WTC11 (cell line): ENCODE measurements at regions not wholly inside any gene's neighbourhood (a gene's known extent, or its start where the extent isn't known, plus 50 kb on each side); places are given as distances from the start of the nearest gene placed in this dataset.
A peak's percentile ranks its signal among the peaks of the same experiment; 100 is the strongest.

Experiments used
- ATAC-seq: fragments of 200-7000 bp; cut with Tn5 transposase; 2 replicates; pipeline ENCODE4 v1.10.0; 2021; ENCODE audit warnings: mild to moderate bottlenecking, moderate library complexity
- CTCF ChIA-PET: fragments of 300-600 bp; sonication (Branson Sonifier 250); formaldehyde crosslinking; loops from one replicate; lab custom pipeline; 2021; ENCODE audit warnings: antibody characterized with exemption; lab: Charles Lee
- POLR2A ChIA-PET: fragments of 350-600 bp; sonication (Branson Sonifier 250); formaldehyde crosslinking; loops from one replicate; lab custom pipeline; 2021; ENCODE audit warnings: antibody characterized with exemption; lab: Charles Lee
- DNase-seq: peaks from one replicate; pipeline ENCODE4 v3.0.0; 2021; ENCODE audit warnings: low spot score
- H3K27ac Mint-ChIP-seq: 2 replicates; pipeline ENCODE4 v1.8.0; 2021; ENCODE audit warnings: mixed read lengths
- H3K27me3 Mint-ChIP-seq: 2 replicates; pipeline ENCODE4 v1.8.0; 2021; ENCODE audit warnings: low read depth, mild to moderate bottlenecking, moderate library complexity, mixed read lengths
- H3K36me3 Mint-ChIP-seq: 2 replicates; pipeline ENCODE4 v1.8.0; 2021; ENCODE audit warnings: mixed read lengths
- H3K4me1 Mint-ChIP-seq: 2 replicates; pipeline ENCODE4 v1.8.0; 2022; ENCODE audit warnings: mixed read lengths
- H3K4me3 Mint-ChIP-seq: 2 replicates; pipeline ENCODE4 v1.8.0; 2021; ENCODE audit warnings: mild to moderate bottlenecking, moderate library complexity, mixed read lengths
- H3K9me3 Mint-ChIP-seq: 2 replicates; pipeline ENCODE4 v1.8.0; 2021; ENCODE audit warnings: mixed read lengths
- CBFB ChIP-seq: sonication (generic); formaldehyde crosslinking; IDR thresholded peaks from 2 replicates; pipeline ENCODE4 v1.8.1; 2022; ENCODE audit warnings: mild to moderate bottlenecking, low read depth, missing genetic modification reagents
- CREB1 ChIP-seq: sonication (generic); formaldehyde crosslinking; IDR thresholded peaks from 2 replicates; pipeline ENCODE4 v1.8.0; 2023; ENCODE audit warnings: mild to moderate bottlenecking, missing genetic modification reagents
- CTCF ChIP-seq: fragments of 200-600 bp; IDR thresholded peaks from 2 replicates; pipeline ENCODE4 v1.8.0; 2022; ENCODE audit warnings: antibody characterized with exemption
- EMX1 ChIP-seq: fragments of 250-450 bp; sonication (Bioruptor Pico); IDR thresholded peaks from 2 replicates; pipeline ENCODE4 v1.8.0; 2021; ENCODE audit warnings: mild to moderate bottlenecking
- ERG ChIP-seq: fragments of 250-450 bp; sonication (Bioruptor Pico); IDR thresholded peaks from 2 replicates; pipeline ENCODE4 v1.8.0; 2021; ENCODE audit warnings: mild to moderate bottlenecking
- IRF2 ChIP-seq: sonication (generic); formaldehyde crosslinking; IDR thresholded peaks from 2 replicates; pipeline ENCODE4 v1.8.0; 2022; ENCODE audit warnings: low read depth, missing genetic modification reagents, borderline replicate concordance
- MLX ChIP-seq: sonication (generic); formaldehyde crosslinking; IDR thresholded peaks from 2 replicates; pipeline ENCODE4 v1.8.1; 2023; ENCODE audit warnings: mild to moderate bottlenecking, missing genetic modification reagents, moderate library complexity
- MXD4 ChIP-seq: fragments of 250-450 bp; sonication (Bioruptor Pico); IDR thresholded peaks from 2 replicates; pipeline ENCODE4 v1.8.0; 2021; ENCODE audit warnings: mild to moderate bottlenecking, moderate library complexity, borderline replicate concordance
- NFATC4 ChIP-seq: fragments of 250-450 bp; sonication (Bioruptor Pico); IDR thresholded peaks from 2 replicates; pipeline ENCODE4 v1.9.0; 2021; ENCODE audit warnings: mild to moderate bottlenecking
- NFYB ChIP-seq: sonication (generic); formaldehyde crosslinking; conservative IDR thresholded peaks from 2 replicates; pipeline ENCODE4 v1.8.0; 2022; ENCODE audit warnings: low read depth, missing genetic modification reagents
- NR2C2 ChIP-seq: sonication (generic); formaldehyde crosslinking; IDR thresholded peaks from 2 replicates; pipeline ENCODE4 v1.8.0; 2022; ENCODE audit warnings: mild to moderate bottlenecking, missing genetic modification reagents
- PRRX2 ChIP-seq: fragments of 250-450 bp; sonication (Bioruptor Pico); IDR thresholded peaks from 2 replicates; pipeline ENCODE4 v1.8.0; 2021; ENCODE audit warnings: mild to moderate bottlenecking
- RELA ChIP-seq: sonication (generic); formaldehyde crosslinking; IDR thresholded peaks from 2 replicates; pipeline ENCODE4 v1.8.1; 2022; ENCODE audit warnings: missing genetic modification reagents, mild to moderate bottlenecking, borderline replicate concordance
- RORB ChIP-seq: fragments of 250-450 bp; sonication (Bioruptor Pico); IDR thresholded peaks from 2 replicates; pipeline ENCODE4 v1.9.0; 2021; ENCODE audit warnings: mild to moderate bottlenecking
- TCF7 ChIP-seq: sonication (generic); formaldehyde crosslinking; IDR thresholded peaks from 2 replicates; pipeline ENCODE4 v1.8.0; 2022; ENCODE audit warnings: mild to moderate bottlenecking, low read depth, missing genetic modification reagents, moderate library complexity
- TP53 ChIP-seq: sonication (generic); formaldehyde crosslinking; IDR thresholded peaks from 2 replicates; pipeline ENCODE4 v1.8.1; 2023; ENCODE audit warnings: mild to moderate bottlenecking, missing genetic modification reagents
- ZNF281 ChIP-seq: sonication (generic); formaldehyde crosslinking; IDR thresholded peaks from 2 replicates; pipeline ENCODE4 v1.8.0; 2023; ENCODE audit warnings: mild to moderate bottlenecking, missing genetic modification reagents
- ZNF416 ChIP-seq: fragments of 250-450 bp; sonication (Bioruptor Pico); IDR thresholded peaks from 2 replicates; pipeline ENCODE4 v1.9.0; 2021; ENCODE audit warnings: mild to moderate bottlenecking, inconsistent platforms
- ZNF532 ChIP-seq: fragments of 250-450 bp; sonication (Bioruptor Pico); IDR thresholded peaks from 2 replicates; pipeline ENCODE4 v1.9.0; 2021; ENCODE audit warnings: mild to moderate bottlenecking, borderline replicate concordance
- ZNF671 ChIP-seq: fragments of 250-450 bp; sonication (Bioruptor Pico); IDR thresholded peaks from 2 replicates; pipeline ENCODE4 v1.8.0; 2021; ENCODE audit warnings: mild to moderate bottlenecking
- TF ChIP-seq, protein P1 (sequence below): sonication (generic); formaldehyde crosslinking; IDR thresholded peaks from 2 replicates; pipeline ENCODE4 v1.8.1; 2022; ENCODE audit warnings: mild to moderate bottlenecking, moderate library complexity, missing genetic modification reagents
- TF ChIP-seq, protein P2 (sequence below): fragments of 250-450 bp; sonication (Bioruptor Pico); IDR thresholded peaks from 2 replicates; pipeline ENCODE4 v2.1.2; 2022; ENCODE audit warnings: mild to moderate bottlenecking, moderate library complexity

DNA sequence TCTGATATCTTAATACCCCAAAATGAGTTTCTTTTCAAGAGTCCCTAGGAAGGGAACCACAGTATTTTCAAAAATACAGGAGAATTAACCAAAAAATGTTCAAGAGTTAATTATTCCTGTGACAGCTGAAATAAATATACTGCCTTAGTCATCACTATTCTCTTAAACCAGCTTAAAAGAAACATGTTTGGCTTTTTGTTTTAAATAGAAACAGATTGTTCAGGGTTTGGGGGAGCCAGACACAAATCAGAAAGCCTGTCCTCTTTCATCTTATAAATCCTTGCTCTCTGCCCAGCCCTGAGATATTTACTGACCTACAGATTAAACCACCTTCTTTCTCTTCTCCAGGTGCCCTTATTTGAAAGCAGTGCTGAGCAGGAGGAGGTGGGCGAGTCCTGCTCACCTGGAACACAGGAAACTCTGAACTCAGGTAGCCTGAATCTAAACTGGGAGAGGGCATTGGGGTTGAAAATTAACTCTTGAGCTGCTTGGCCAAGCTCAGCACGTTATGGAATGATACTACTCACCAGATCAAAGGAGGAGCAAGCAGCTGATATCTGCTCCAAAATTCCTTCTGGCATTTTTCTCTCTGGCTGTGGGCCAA lies 84.1 kb upstream of the SPRED1 start:
- Mint-ChIP-seq H3K9me3 (peaks cover 10% of the 10 kb centered on the region), H3K27me3 (no peaks in the 10 kb centered on the region), H3K4me1 (peaks cover 30% of the 10 kb centered on the region)
- ATAC-seq, result peak; percentile 65
- CTCF ChIA-PET, result no interaction called here
- no peak for DNase-seq
- TF ChIP-seq CREB1 (CRISPR knock-in tag) (no peak), RORB (CRISPR knock-in tag) (no peak), PRRX2 (CRISPR knock-in tag) (no peak), CBFB (CRISPR knock-in tag) (no peak), NR2C2 (CRISPR knock-in tag) (no peak), EMX1 (CRISPR knock-in tag) (no peak), NFATC4 (CRISPR knock-in tag) (no peak), CTCF (no peak), ZNF281 (CRISPR knock-in tag) (no peak), TCF7 (no peak), ZNF671 (CRISPR knock-in tag) (no peak), ZNF416 (CRISPR knock-in tag) (no peak), RELA (CRISPR knock-in tag) (no peak)
- TF ChIP-seq, protein P1, sequence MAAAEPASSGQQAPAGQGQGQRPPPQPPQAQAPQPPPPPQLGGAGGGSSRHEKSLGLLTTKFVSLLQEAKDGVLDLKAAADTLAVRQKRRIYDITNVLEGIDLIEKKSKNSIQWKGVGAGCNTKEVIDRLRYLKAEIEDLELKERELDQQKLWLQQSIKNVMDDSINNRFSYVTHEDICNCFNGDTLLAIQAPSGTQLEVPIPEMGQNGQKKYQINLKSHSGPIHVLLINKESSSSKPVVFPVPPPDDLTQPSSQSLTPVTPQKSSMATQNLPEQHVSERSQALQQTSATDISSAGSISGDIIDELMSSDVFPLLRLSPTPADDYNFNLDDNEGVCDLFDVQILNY, result no peak
- TF ChIP-seq, all 79 proteins: peak for 0
- POLR2A ChIA-PET, result no interaction called here
- H3K4me3 Mint-ChIP-seq, result no peak overlapping the region
- H3K27ac Mint-ChIP-seq, result no peak overlapping the region
- peaks cover 5% of the 10 kb centered on the region; the same call in 1 of the 2 replicates for H3K36me3 Mint-ChIP-seq

DNA sequence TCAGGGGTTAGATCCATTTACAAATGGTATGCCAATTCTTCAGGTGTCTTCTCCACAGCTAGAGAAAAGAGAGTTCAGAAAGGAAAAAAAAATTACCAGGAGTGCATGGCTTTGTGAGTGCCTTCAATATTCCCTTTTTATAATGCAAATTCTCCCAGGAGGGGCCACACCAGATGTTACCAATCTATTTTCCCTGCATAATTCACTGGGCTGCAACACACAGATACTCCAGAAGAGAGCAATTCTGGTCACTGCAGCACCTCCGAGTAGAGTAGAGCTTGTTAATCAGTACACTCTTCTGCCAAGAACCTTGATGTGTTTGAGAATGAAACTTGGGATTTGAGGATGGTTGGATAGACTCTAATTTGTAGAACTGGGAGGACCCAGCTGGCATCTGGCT lies 80.7 kb upstream of the SPRED1 start:
- H3K27ac Mint-ChIP-seq, result peak overlapping the region; percentile 51; the same call in 1 of the 2 replicates
- no peak for DNase-seq
- TF ChIP-seq, protein P2, sequence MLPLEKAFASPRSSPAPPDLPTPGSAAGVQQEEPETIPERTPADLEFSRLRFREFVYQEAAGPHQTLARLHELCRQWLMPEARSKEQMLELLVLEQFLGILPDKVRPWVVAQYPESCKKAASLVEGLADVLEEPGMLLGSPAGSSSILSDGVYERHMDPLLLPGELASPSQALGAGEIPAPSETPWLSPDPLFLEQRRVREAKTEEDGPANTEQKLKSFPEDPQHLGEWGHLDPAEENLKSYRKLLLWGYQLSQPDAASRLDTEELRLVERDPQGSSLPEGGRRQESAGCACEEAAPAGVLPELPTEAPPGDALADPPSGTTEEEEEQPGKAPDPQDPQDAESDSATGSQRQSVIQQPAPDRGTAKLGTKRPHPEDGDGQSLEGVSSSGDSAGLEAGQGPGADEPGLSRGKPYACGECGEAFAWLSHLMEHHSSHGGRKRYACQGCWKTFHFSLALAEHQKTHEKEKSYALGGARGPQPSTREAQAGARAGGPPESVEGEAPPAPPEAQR (CRISPR knock-in tag), result no peak
- TF ChIP-seq CBFB (CRISPR knock-in tag) (no peak), NFYB (CRISPR knock-in tag) (no peak), TP53 (CRISPR knock-in tag) (no peak), MXD4 (CRISPR knock-in tag) (no peak), ERG (no peak), IRF2 (CRISPR knock-in tag) (no peak), MLX (CRISPR knock-in tag) (no peak), ZNF532 (CRISPR knock-in tag) (no peak)
- TF ChIP-seq, protein P1, result no peak

More for the DNA sequence above, 80.7 kb upstream of the SPRED1 start:
- H3K4me1 Mint-ChIP-seq, result peaks cover 20% of the 10 kb centered on the region
- peaks cover 11% of the 10 kb centered on the region for H3K9me3 Mint-ChIP-seq
- no peaks in the 10 kb centered on the region for H3K27me3 Mint-ChIP-seq
- ATAC-seq, result peak; percentile 47
- H3K36me3 Mint-ChIP-seq, result peaks cover 5% of the 10 kb centered on the region; the same call in 1 of the 2 replicates
- no peak overlapping the region for H3K4me3 Mint-ChIP-seq
- POLR2A ChIA-PET, result interaction anchor here (1.0 to 1.3 kb wide), 2 partner anchors 11 to 18 kb away, joined by 3 to 4 read pairs; no protein-coding TSS in a partner anchor
- CTCF ChIA-PET, result no interaction called here
